Fibroblast of upper back skin (primary cell): ENCODE measurements at regions not wholly inside any gene's neighbourhood (a gene's known extent, or its start where the extent isn't known, plus 50 kb on each side); places are given as distances from the start of the nearest gene placed in this dataset.

Experiments
- DNase-seq: peaks from one replicate; pipeline ENCODE4 v3.0.0-alpha.2; 2013

GRCh38 chr5:54671681-54672080 lies 154.1 kb downstream of the SNX18 start:
- DNase-seq: no peak

- peak; percentile 64 for DNase-seq
Measured at GRCh38 chr5:54671111-54671531, 153.6 kb downstream of the SNX18 start.

- DNase-seq: no peak
Measured at GRCh38 chr5:54670281-54670680, 152.7 kb downstream of the SNX18 start.

GRCh38 chr5:54669845-54670244 lies 152.3 kb downstream of the SNX18 start:
- DNase-seq: no peak

- peak; percentile 81 for DNase-seq
Measured at GRCh38 chr5:54669285-54669684, 151.7 kb downstream of the SNX18 start.

- DNase-seq: no peak
Measured at GRCh38 chr5:54668096-54668495, 150.5 kb downstream of the SNX18 start.

GRCh38 chr5:54667136-54667535 lies 149.6 kb downstream of the SNX18 start:
- no peak for DNase-seq

- peak; percentile 98 for DNase-seq
Measured at GRCh38 chr5:54663866-54664265, 146.3 kb downstream of the SNX18 start.

GRCh38 chr5:54661111-54661510 lies 143.6 kb downstream of the SNX18 start:
- DNase-seq: no peak

GRCh38 chr5:54659700-54660131 lies 142.2 kb downstream of the SNX18 start:
- no peak for DNase-seq

GRCh38 chr5:54658010-54658409 lies 140.5 kb downstream of the SNX18 start:
- peak; percentile 65 for DNase-seq

- peak; percentile 59 for DNase-seq
Measured at GRCh38 chr5:54656261-54656728, 138.7 kb downstream of the SNX18 start.

GRCh38 chr5:54655761-54656160 lies 138.2 kb downstream of the SNX18 start:
- DNase-seq: no peak

- DNase-seq: no peak
Measured at GRCh38 chr5:54655266-54655665, 137.7 kb downstream of the SNX18 start.

- no peak for DNase-seq
Measured at GRCh38 chr5:54653956-54654614, 136.5 kb downstream of the SNX18 start.

GRCh38 chr5:54651482-54652076 lies 134.0 kb downstream of the SNX18 start:
- DNase-seq: peak; percentile 64

GRCh38 chr5:54649041-54649504 lies 131.5 kb downstream of the SNX18 start:
- DNase-seq: no peak

- peak; percentile 79 for DNase-seq
Measured at GRCh38 chr5:54646356-54647101, 129.0 kb downstream of the SNX18 start.

- peak; percentile 64 for DNase-seq
Measured at GRCh38 chr5:54645882-54646355, 128.4 kb downstream of the SNX18 start.

GRCh38 chr5:54644226-54644625 lies 126.7 kb downstream of the SNX18 start:
- DNase-seq: peak; percentile 87

- DNase-seq: peak; percentile 94
Measured at GRCh38 chr5:54643685-54644106, 126.1 kb downstream of the SNX18 start.

- DNase-seq: no peak
Measured at GRCh38 chr5:54639621-54640020, 122.1 kb downstream of the SNX18 start.

- DNase-seq: no peak
Measured at GRCh38 chr5:54638106-54638505, 120.5 kb downstream of the SNX18 start.

- DNase-seq: peak; percentile 32
Measured at GRCh38 chr5:54637654-54638053, 120.1 kb downstream of the SNX18 start.
